HEK293 (cell line): ENCODE measurements at regions not wholly inside any gene's neighbourhood (a gene's known extent, or its start where the extent isn't known, plus 50 kb on each side); places are given as distances from the start of the nearest gene placed in this dataset.

Experiments used
- CTCF ChIA-PET: fragments of 350-600 bp; formaldehyde crosslinking; extraction: SDS; loops from one replicate; lab custom pipeline; 2021; ENCODE audit warnings: antibody characterized with exemption; lab: Yijun Ruan, JAX
- POLR2A ChIA-PET: fragments of 300-600 bp; formaldehyde crosslinking; extraction: SDS; loops from one replicate; lab custom pipeline; 2020; ENCODE audit warnings: antibody characterized with exemption, inconsistent platforms; lab: Yijun Ruan, JAX
- H3K27ac ChIP-seq: fragments of 200-500 bp; sonication (Bioruptor generic); 2 replicates; pipeline ENCODE4 v1.5.1; 2014; ENCODE audit warnings: low read depth, low read length, control low read depth, inconsistent platforms; ENCODE audit errors: extremely low read depth
- H3K36me3 ChIP-seq, 2 experiments: fragments of 200-500 bp in 1 of 2; sonication (Bioruptor generic) in 1 of 2; 1 replicate in 1 of 2; 2 replicates in 1 of 2; pipeline ENCODE4 v1.5.1; 2014 to 2017; ENCODE audit warnings: inconsistent platforms in 2 of 2, low read length in 2 of 2; ENCODE audit not compliant: control insufficient read depth in 2 of 2, insufficient read depth in 1 of 2
- H3K4me1 ChIP-seq: fragments of 200-500 bp; sonication (Bioruptor generic); 2 replicates; pipeline ENCODE4 v1.5.1; 2014; ENCODE audit warnings: mild to moderate bottlenecking, low read length, inconsistent platforms; ENCODE audit not compliant: control insufficient read depth, insufficient read depth
- H3K4me3 ChIP-seq: 2 replicates; pipeline ENCODE4 v1.5.1; 2011; ENCODE audit warnings: low read depth, mild to moderate bottlenecking, control low read depth, low read length, moderate library complexity
- H3K9me3 ChIP-seq: fragments of 200-500 bp; sonication (Bioruptor generic); 2 replicates; pipeline ENCODE4 v1.5.1; 2014; ENCODE audit warnings: low read depth, low read length, inconsistent platforms; ENCODE audit not compliant: control insufficient read depth, insufficient read depth
- ATF2 ChIP-seq: fragments of 450-650 bp; formaldehyde crosslinking; IDR thresholded peaks from 2 replicates; pipeline ENCODE4 v1.5.1; 2016; ENCODE audit warnings: missing biosample characterization, missing genetic modification characterization, low read depth
- GLI4 ChIP-seq: fragments of 450-650 bp; formaldehyde crosslinking; IDR thresholded peaks from 2 replicates; pipeline ENCODE4 v1.5.1; 2016; ENCODE audit warnings: missing biosample characterization, missing genetic modification characterization
- YY2 ChIP-seq: fragments of 450-650 bp; formaldehyde crosslinking; IDR thresholded peaks from 2 replicates; pipeline ENCODE4 v1.5.1; 2016; ENCODE audit warnings: missing biosample characterization, missing genetic modification characterization
- ZBTB10 ChIP-seq: fragments of 450-650 bp; formaldehyde crosslinking; IDR thresholded peaks from 2 replicates; pipeline ENCODE4 v1.5.1; 2016; ENCODE audit warnings: missing biosample characterization, missing genetic modification characterization
- ZBTB8A ChIP-seq: fragments of 450-650 bp; formaldehyde crosslinking; IDR thresholded peaks from 2 replicates; pipeline ENCODE4 v1.5.1; 2016; ENCODE audit warnings: missing biosample characterization, missing genetic modification characterization
- ZIC2 ChIP-seq: fragments of 450-650 bp; formaldehyde crosslinking; IDR thresholded peaks from 2 replicates; pipeline ENCODE4 v1.5.1; 2016; ENCODE audit warnings: missing biosample characterization, missing genetic modification characterization
- ZNF133 ChIP-seq: fragments of 450-650 bp; formaldehyde crosslinking; IDR thresholded peaks from 2 replicates; pipeline ENCODE4 v1.5.1; 2016; ENCODE audit warnings: missing biosample characterization, missing genetic modification characterization
- ZNF398 ChIP-seq: fragments of 450-650 bp; formaldehyde crosslinking; IDR thresholded peaks from 2 replicates; pipeline ENCODE4 v1.5.1; 2017; ENCODE audit warnings: missing biosample characterization, missing genetic modification characterization
- ZNF48 ChIP-seq: fragments of 450-650 bp; formaldehyde crosslinking; IDR thresholded peaks from 2 replicates; pipeline ENCODE4 v1.5.1; 2016; ENCODE audit warnings: missing biosample characterization, missing genetic modification characterization
- ZNF530 ChIP-seq: fragments of 450-650 bp; formaldehyde crosslinking; IDR thresholded peaks from 2 replicates; pipeline ENCODE4 v1.5.1; 2016; ENCODE audit warnings: low read depth, missing biosample characterization, missing genetic modification characterization
- ZNF658 ChIP-seq: fragments of 450-650 bp; formaldehyde crosslinking; IDR thresholded peaks from 2 replicates; pipeline ENCODE4; 2016; ENCODE audit warnings: missing biosample characterization, missing genetic modification characterization
- ZNF707 ChIP-seq: fragments of 450-650 bp; formaldehyde crosslinking; IDR thresholded peaks from 2 replicates; pipeline ENCODE4 v1.5.1; 2016; ENCODE audit warnings: missing biosample characterization, missing genetic modification characterization
- ZNF747 ChIP-seq: fragments of 450-650 bp; formaldehyde crosslinking; IDR thresholded peaks from 2 replicates; pipeline ENCODE4 v1.5.1; 2016; ENCODE audit warnings: missing biosample characterization, missing genetic modification characterization
- TF ChIP-seq, protein P1 (sequence below): fragments of 450-650 bp; formaldehyde crosslinking; IDR thresholded peaks from 2 replicates; pipeline ENCODE4 v1.5.1; 2016; ENCODE audit warnings: missing biosample characterization, missing genetic modification characterization, borderline replicate concordance
- TF ChIP-seq, protein P2 (sequence below): fragments of 450-650 bp; formaldehyde crosslinking; IDR thresholded peaks from 2 replicates; pipeline ENCODE4 v1.5.1; 2016; ENCODE audit warnings: missing biosample characterization, missing genetic modification characterization, low read depth

DNA sequence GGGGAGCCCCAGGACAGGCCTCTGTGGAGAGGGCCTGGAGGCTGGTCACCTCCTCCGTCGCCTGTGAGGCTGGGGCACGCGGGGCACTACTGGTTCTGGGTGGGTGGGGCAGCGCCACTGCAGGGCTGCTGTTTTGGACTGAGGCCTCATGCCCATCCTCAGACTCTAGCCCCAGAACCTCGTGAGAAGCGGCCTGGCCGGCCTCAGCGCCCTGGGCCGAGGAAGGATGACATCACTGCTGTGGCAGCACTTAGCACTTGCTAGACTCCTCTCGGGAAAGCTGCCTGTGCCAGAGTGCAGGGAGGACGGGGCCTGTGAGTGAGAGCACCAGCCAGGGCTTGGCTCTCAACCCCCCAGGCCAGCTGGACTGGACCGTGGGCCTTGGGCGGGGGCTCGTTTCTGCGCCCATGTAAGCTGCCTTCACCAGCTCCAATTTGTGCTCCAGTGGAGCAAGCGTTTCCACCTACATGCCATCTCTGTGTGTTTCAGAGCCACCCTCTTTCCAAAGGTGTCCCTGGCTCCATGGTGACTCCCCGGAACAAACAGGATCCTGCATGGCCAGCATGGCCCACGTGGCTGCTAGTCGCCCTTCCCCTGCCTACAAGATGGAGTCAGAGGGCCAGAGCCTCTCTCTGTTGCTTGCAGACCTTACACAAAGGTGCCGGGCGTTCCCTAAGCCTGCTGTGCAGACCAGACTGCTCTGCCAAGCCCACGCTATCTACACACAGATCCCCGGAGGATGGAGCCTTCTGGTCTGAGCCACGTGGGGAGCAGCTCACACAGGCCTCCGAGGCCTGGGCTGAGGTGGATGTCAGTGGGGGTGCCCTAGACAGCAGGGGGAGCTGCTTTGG lies 102.9 kb downstream of the CTTN start:
- TF ChIP-seq ATF2 (0 out of 2 replicates have a peak, but pooled peaks have one; percentile 23), YY2 (tag by site-specific recombination) (no peak), ZBTB10 (no peak), ZNF48 (tag by site-specific recombination) (no peak), ZNF747 (tag by site-specific recombination) (no peak), ZNF133 (tag by site-specific recombination) (no peak), ZNF707 (no peak)
- TF ChIP-seq, protein P1, sequence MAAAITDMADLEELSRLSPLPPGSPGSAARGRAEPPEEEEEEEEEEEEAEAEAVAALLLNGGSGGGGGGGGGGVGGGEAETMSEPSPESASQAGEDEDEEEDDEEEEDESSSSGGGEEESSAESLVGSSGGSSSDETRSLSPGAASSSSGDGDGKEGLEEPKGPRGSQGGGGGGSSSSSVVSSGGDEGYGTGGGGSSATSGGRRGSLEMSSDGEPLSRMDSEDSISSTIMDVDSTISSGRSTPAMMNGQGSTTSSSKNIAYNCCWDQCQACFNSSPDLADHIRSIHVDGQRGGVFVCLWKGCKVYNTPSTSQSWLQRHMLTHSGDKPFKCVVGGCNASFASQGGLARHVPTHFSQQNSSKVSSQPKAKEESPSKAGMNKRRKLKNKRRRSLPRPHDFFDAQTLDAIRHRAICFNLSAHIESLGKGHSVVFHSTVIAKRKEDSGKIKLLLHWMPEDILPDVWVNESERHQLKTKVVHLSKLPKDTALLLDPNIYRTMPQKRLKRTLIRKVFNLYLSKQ, result no peak
- CTCF ChIA-PET, result no interaction called here
- no peak overlapping the region for H3K4me3 ChIP-seq
- no peaks in the 10 kb centered on the region for H3K4me1 ChIP-seq
- no peaks in the 10 kb centered on the region for H3K36me3 ChIP-seq
- no peak overlapping the region for H3K27ac ChIP-seq
- H3K9me3 ChIP-seq, result no peaks in the 10 kb centered on the region
- POLR2A ChIA-PET, result no interaction called here

- ChIA-PET CTCF (interaction anchor here (0.6 kb wide), 2 partner anchors 13 to 97 kb away, joined by 3 read pairs; no protein-coding TSS in a partner anchor), POLR2A (no interaction called here)
These were observed 103.7 kb downstream of the CTTN start for GRCh38 chr11:70501933-70502540.

More at GRCh38 chr11:70501933-70502540, 103.7 kb downstream of the CTTN start:
- H3K4me1 ChIP-seq, result no peaks in the 10 kb centered on the region
- H3K9me3 ChIP-seq, result no peaks in the 10 kb centered on the region
- no peak overlapping the region for H3K27ac ChIP-seq
- H3K4me3 ChIP-seq, result no peak overlapping the region
- TF ChIP-seq ZBTB8A (tag by site-specific recombination), result no peak
- TF ChIP-seq ZNF530, result no peak
- peak; percentile 45 for TF ChIP-seq ZIC2 (tag by site-specific recombination)
- TF ChIP-seq ZNF658 (tag by site-specific recombination), result no peak
- TF ChIP-seq, protein P2, sequence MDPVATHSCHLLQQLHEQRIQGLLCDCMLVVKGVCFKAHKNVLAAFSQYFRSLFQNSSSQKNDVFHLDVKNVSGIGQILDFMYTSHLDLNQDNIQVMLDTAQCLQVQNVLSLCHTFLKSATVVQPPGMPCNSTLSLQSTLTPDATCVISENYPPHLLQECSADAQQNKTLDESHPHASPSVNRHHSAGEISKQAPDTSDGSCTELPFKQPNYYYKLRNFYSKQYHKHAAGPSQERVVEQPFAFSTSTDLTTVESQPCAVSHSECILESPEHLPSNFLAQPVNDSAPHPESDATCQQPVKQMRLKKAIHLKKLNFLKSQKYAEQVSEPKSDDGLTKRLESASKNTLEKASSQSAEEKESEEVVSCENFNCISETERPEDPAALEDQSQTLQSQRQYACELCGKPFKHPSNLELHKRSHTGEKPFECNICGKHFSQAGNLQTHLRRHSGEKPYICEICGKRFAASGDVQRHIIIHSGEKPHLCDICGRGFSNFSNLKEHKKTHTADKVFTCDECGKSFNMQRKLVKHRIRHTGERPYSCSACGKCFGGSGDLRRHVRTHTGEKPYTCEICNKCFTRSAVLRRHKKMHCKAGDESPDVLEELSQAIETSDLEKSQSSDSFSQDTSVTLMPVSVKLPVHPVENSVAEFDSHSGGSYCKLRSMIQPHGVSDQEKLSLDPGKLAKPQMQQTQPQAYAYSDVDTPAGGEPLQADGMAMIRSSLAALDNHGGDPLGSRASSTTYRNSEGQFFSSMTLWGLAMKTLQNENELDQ, result no peak
- TF ChIP-seq ZNF398 (tag by site-specific recombination), result no peak
- TF ChIP-seq GLI4 (tag by site-specific recombination), result no peak
- no peaks in the 10 kb centered on the region for H3K36me3 ChIP-seq
